Activated CD4-positive, CD25-positive, alpha-beta regulatory T cell treated with anti-CD3 and anti-CD28 coated beads, Interleukin-2, amount 50 U/mL, for 72 hours (primary cell): ENCODE measurements at regions not wholly inside any gene's neighbourhood (a gene's known extent, or its start where the extent isn't known, plus 50 kb on each side); places are given as distances from the start of the nearest gene placed in this dataset.

Source experiments
- DNase-seq: peaks from one replicate; pipeline ENCODE4 v3.0.0; 2021

- no peak for DNase-seq
Measured at GRCh38 chr2:14123436-14124103, 508.9 kb upstream of the LRATD1 start.

- no peak for DNase-seq
Measured at GRCh38 chr2:14125624-14126293, 506.8 kb upstream of the LRATD1 start.

- DNase-seq: no peak
Measured at GRCh38 chr2:14126846-14127245, 505.7 kb upstream of the LRATD1 start.

- no peak for DNase-seq
Measured at GRCh38 chr2:14127765-14128164, 504.8 kb upstream of the LRATD1 start.

GRCh38 chr2:14132386-14132785 lies 500.1 kb upstream of the LRATD1 start:
- DNase-seq: no peak

- DNase-seq: no peak
Measured at GRCh38 chr2:14134771-14135170, 497.7 kb upstream of the LRATD1 start.

GRCh38 chr2:14136030-14136429 lies 496.5 kb upstream of the LRATD1 start:
- no peak for DNase-seq

- no peak for DNase-seq
Measured at GRCh38 chr2:14137643-14138042, 494.9 kb upstream of the LRATD1 start.

- DNase-seq: no peak
Measured at GRCh38 chr2:14140009-14140550, 492.4 kb upstream of the LRATD1 start.

- no peak for DNase-seq
Measured at GRCh38 chr2:14143435-14143834, 489.1 kb upstream of the LRATD1 start.

GRCh38 chr2:14148216-14148615 lies 484.3 kb upstream of the LRATD1 start:
- DNase-seq: no peak

GRCh38 chr2:14157816-14158215 lies 474.7 kb upstream of the LRATD1 start:
- no peak for DNase-seq

GRCh38 chr2:14180333-14180732 lies 452.2 kb upstream of the LRATD1 start:
- no peak for DNase-seq

GRCh38 chr2:14182227-14182946 lies 450.1 kb upstream of the LRATD1 start:
- no peak for DNase-seq

GRCh38 chr2:14185906-14186305 lies 446.6 kb upstream of the LRATD1 start:
- no peak for DNase-seq

- no peak for DNase-seq
Measured at GRCh38 chr2:14188446-14188845, 444.1 kb upstream of the LRATD1 start.

GRCh38 chr2:14189929-14190328 lies 442.6 kb upstream of the LRATD1 start:
- DNase-seq: no peak

GRCh38 chr2:14194233-14194632 lies 438.3 kb upstream of the LRATD1 start:
- DNase-seq: no peak

GRCh38 chr2:14197293-14197692 lies 435.2 kb upstream of the LRATD1 start:
- DNase-seq: no peak

GRCh38 chr2:14199040-14199439 lies 433.5 kb upstream of the LRATD1 start:
- DNase-seq: no peak

GRCh38 chr2:14219306-14219705 lies 413.2 kb upstream of the LRATD1 start:
- DNase-seq: no peak

- no peak for DNase-seq
Measured at GRCh38 chr2:14220101-14220500, 412.4 kb upstream of the LRATD1 start.

GRCh38 chr2:14221466-14221865 lies 411.1 kb upstream of the LRATD1 start:
- DNase-seq: no peak

- no peak for DNase-seq
Measured at GRCh38 chr2:14223576-14223975, 408.9 kb upstream of the LRATD1 start.
